HuH-7 (cell line): ENCODE measurements at regions not wholly inside any gene's neighbourhood (a gene's known extent, or its start where the extent isn't known, plus 50 kb on each side); places are given as distances from the start of the nearest gene placed in this dataset.
"Not testable (repeated sequence)": the region's sequence is repeated elsewhere in the genome, so short reads cannot be mapped to it uniquely, and the experiment has no call there.

ENCODE experiments used
- DNase-seq: peaks from one replicate; pipeline ENCODE4 v3.0.0; 2011; ENCODE audit warnings: low spot score

DNA sequence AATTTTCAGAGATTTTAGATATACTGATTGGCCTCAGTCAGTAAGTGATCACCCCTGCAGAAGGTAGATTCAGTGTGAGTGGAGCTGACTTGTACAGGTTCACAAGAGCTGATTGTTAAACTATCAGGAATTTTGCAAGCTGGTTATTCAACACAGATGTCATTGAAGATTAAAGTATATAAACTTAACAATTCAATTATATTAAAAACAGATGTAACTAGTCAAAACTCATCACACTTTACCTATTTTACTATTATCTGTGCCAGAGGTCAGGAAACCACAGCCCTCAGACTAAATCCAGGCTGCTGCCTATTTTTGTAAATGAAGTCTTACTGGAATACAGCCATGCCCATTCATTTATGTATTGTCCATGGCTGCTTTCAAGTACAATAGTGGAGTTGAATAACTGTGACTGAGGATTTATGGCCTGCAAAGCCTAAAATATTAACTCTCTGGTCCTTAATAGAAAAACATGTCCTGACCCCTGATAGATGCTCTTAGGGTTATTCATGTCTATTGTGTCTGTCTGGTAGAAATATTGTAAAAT, 429.3 kb upstream of the PDZRN3 start:
- no peak for DNase-seq

DNA sequence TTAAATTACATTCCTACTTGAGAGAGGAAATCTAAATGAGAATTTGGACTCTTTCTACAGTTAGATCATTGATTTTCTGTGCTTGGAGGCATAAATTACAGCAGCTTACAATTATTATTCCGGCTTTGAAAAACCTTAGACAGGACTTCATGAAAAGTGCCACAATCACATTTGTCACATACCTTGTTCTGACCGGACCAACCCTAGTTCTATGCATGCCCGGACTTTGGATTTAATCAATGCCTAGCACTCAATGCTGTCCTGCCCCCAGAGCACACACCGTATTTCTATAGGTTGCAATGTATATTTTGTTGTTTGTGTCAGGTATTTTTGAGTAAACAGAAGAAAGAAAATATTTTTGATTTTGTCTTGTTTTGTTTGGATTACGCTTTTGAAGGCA, 424.7 kb upstream of the PDZRN3 start:
- DNase-seq, result no peak

DNA sequence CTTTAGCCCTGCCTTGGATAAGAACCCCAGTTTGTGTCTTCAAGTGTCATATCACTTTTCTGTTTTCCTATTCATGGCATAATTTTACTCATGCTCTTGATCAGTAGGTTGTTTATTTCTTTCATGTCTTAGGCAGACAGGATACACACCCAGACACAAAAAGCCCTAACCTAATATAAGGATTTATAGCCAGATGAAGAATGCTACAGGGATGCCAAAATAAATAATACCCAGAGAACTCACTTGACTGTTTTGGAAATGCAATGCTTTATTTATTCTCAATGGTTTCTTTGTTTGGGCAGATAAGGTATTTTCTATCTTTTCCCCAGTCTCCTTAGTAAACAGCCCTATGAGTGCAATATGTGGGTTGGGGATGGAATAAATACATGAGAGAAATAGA, 424.0 kb upstream of the PDZRN3 start:
- no peak for DNase-seq

DNA sequence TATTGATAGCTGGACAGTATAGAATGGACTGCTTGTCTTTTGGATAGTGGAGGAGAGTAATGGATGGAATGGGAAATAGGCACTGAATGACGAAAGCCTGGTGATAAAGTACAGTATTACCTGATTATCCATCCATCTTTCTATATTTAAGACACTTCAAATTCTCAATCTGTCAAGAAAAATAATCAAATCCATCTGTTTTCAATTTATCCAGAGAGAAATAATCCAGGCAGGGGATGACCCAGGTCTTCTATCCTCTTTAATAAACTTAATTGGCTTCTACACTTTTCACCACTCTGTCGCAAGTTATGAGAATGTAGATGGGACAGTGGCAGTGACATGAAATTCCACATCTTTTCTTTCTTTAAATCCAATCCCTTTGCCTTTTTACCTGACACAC, 420.3 kb upstream of the PDZRN3 start:
- DNase-seq, result no peak

DNA sequence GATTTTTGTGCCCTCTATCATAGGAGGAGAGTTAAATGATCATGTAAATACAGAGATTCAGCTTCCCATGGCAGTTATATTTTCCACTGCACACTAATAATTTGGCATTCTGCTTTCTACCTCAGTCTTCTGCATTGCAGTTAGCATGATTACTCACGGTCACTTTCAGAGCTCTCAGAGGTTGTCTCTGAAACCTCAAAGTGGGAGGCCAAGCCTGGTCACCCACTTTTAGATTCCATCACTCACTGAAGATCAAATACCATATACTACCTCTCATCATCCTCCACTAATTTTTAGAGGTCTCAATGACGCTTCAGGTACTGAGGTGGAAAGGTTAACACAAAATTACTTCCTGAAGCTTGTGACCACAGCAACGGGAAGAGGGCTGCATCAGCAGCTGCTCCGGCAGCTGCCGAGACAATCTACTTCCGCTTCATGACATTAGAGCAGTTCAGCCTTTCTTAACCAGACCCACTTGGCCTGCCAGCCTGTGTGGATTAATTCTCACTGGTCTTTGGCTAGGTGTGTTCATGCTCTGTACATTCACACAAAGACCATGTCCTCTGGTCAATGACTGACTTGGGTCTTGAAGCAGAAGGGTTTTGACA, 416.4 kb upstream of the PDZRN3 start:
- no peak for DNase-seq

DNA sequence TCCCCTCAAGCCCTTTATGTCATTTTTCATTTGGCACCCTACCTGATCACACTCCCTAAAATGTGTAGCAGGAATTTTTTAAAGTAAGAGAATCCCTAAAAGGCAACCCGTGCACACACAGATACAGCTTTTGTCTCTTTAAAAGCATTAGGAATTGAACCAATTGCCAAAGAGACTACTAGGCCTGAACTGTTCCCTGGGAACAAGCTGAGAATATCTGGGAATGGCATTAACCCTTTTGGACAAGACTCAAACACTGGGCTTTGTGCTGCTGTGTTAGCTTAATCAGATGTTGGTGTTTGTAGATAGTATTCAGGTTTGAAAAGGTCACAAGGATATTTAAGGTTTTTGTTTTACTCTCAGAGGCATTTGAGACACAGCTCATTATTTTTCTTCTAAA, 414.4 kb upstream of the PDZRN3 start:
- DNase-seq, result no peak

DNA sequence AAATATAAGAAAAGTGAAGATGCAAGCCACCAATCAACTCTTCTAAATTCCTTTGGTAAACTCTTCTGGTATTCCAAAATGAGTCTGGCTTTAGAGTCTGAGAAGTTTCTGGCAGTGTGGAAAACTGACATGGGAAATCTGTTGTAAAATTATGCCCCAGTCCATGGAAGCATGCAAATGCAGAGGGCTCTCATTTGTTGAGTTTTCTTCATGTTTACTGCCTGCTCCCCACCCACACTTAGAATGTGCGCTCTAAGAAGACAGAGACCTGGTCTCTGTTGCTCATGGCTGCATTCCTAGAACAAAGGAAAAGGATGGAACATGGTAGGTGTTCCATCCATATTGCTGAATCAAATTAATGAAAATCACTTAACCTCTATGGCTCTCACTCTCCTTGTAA, 411.8 kb upstream of the PDZRN3 start:
- no peak for DNase-seq

DNA sequence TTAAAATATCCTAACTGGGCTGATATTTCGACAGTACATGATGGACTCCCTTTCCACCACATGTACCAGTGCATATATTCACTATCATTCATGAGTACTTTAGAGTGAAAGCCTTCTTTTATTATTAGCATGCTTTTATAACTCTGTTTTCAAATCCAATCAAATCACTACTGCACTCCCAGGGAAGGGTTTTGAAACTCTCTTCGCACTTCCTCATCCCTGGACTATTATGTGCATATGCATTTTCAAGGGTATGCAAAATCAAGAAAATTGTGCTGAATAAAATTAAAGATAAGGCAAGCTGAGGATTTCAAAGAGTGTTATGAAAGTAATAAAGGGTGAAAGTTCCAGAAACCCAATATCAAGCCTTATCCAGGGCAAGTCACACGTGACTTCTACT, 411.4 kb upstream of the PDZRN3 start:
- DNase-seq, result no peak

DNA sequence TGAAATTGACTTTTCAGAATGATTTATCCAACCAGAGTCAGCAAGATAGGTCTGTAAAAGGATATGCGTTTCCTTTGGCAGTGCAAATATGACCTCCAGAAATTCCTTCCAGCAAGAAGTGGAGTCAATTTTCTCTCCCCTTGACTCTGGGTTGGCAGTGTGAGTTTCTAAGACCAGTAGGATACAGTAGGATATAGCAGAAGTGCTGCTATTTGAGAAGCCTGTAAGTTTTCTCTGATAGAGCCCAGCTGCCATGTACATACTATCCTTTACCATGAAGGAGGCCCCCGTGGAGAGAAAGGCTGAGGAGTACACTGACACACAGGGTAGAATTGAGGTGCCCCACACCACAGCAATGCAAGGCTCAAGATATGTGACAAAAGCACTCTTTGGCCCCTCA, 409.1 kb upstream of the PDZRN3 start:
- no peak for DNase-seq

DNA sequence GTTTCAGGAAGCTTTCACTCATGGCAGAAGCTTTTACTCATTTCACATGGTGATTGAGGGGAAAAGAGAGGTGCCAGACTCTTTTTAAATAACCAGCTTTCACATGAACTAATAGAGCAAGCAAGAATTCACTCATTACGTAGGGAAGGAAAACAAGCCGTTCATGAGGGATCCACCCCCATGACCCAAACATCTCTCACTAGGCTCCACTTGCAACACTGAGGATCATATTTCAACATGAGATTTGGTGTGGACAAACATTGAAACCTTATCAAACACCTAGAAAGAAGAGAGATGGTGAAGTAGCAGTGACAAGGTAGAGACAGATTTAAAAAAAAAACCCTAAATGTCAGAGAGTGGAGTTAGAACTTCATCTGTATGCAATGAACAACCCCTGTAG, 408.6 kb upstream of the PDZRN3 start:
- no peak for DNase-seq

DNA sequence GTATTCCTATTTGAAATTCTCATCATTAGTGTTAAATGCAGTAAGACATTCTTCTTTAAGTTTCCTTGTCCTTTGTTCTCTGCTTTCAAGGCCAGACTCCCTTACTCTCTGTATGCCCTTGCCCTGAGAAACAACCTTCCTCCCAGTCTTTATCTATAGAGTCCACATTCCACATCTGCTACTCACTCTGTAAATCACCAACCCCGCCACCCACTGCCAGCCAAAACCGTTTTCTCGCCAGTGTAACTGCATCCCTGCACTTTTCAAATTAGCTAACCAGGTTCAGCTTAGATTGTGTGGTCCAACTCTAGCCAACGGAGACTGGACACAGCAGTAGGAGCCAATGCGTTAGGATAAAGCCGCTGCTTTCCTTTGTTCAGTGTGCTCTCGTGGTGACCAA, 402.4 kb upstream of the PDZRN3 start:
- no peak for DNase-seq

DNA sequence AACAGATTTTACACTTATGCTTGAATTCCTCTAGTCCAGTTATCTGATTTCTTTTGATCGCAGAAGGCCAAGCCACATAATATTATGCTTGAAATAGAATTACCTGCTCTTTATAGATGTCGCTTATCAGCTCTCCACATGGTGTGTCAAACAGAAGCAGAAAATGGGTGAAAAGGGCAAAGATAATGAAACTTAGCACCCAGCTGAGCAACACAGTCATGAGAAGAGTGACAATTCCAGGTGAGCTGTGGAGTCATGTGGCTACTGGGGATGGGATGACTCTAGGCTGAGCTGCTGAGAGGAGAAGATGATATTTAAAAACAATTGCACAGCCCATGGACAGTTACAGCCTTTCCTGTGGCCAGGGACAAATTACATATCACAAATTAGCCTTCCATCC, 398.7 kb upstream of the PDZRN3 start:
- DNase-seq, result no peak

DNA sequence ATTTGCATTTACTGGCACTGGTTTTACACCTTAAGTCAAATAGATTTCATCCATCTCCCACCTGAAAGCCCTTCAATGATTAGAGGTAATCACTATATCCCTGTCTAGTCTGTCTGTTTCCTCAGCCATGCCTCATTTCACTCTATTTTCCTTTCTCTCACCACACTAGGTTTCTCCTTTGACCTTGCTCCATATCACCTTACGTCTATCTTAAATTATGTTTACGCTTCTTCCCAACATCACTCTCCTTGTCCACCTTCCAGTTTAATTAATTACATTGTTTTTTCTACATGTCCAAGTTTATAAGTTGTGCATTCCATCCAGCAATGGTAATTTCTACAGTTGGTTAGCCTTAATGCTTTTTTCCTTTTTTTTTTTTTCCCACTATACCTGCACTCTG, 396.7 kb upstream of the PDZRN3 start:
- no peak for DNase-seq

DNA sequence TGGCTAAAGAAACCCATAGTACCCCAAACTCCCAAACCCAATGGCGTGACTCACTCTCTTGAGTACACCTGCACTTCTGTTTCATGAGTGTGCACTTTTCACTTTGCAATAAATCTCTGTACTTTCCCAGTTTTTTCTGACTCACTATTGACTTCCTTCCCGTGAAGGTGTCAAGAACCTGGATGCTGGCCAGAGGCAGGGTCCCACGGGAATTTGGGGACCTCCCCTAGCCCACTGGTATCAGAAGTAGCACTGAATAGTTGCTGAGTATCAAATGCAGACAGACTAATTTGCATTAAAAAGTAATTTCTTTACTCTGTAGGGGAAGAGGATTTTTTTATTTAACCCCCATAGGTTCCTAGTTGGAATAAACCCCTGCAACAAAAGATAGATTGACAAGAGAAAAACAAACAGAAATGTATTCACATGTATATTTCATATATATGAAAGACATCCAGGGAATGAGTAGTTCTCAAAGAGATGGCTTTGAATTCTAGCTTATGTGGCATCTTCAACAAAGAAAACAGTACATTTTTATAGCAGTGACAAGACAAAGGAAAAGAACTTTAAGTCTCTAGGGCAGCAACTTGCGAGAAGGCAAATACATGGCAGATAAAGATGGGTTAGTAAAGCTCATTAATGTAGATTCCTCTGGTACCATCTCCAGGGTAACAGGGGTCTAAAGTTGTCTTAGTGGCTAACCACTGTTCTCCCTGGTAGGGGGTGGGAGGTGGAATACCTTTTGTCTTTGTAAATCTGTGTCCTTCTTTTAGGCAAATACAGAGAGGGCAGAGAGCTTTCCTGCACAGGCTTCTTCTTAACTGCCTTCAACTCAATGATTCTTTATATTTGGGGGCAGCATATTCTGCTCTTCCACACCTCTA, 385.5 kb upstream of the PDZRN3 start:
- no peak for DNase-seq

DNA sequence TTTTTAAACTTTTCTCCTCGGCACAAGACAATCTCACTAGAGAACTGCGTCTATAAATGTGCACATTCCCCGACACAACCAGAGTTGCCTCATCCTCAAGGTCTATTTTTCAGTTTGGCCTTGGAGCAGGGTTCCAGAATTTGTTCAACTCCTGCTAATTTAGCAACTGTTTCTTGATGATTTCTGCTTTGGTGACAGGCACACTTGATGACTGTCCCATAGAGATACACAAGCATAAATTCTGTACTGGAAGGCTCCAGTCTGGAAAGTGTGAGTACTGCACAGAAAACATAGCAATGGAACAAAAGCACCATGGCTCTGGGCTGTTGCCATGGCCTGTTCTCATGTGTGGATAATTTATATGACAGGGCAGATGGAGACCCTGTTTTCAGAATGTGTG, 379.6 kb upstream of the PDZRN3 start:
- no peak for DNase-seq

DNA sequence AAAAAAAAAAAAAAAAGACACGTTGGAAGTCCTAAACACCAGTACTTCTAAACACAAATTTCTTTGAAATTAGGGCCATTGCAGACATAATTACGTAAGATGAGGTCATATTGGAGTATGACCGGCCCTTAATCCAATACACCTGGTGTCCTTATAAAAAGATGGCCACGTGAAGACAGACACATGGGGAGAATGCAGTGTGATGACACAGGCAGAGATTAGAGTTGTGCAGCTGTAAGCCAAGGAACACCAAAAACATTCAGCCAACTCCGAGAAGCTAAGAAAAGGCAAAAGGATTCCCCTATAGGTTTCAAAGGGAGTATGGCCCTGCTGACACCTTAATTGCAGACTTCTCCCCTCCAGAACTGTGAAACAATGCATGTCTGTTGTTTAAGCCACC, 379.0 kb upstream of the PDZRN3 start:
- DNase-seq, result no peak

DNA sequence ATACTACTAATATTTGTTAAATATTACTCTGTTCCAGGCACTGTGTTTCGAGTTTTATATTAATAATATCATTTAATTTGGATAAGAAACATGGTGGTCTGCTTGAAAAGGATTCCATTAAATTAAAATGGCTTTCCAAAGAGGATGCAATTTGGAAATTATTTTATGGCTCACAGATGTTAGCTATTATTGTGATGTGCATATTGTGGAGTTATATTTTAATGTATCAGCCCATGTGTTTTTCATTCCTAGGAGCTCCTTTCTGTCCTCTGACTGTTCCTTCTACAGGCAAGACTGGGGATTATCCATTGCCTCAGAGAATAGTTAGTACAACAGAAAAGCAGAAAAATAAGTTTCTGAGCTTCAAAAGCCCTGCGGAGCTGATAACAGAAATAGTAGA, 376.7 kb upstream of the PDZRN3 start:
- DNase-seq, result no peak

DNA sequence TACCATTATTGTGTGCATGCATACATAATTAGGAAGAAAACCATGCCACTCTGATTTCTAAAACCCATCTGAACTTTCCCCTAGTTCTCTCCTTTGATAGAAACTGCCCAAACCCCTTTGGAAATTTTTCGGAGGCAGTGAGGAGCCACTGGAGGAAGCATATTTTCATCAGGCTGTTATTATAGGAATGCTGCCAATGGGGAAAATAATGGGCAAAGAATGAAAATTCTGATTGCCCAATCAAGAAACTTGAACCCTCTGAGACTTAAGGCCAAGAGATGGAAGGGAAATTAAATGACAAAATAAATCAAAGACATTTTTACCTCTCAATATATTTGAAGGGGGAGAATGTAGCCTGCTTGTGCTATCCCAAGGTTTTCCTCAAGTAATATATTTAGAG, 376.0 kb upstream of the PDZRN3 start:
- DNase-seq, result no peak

DNA sequence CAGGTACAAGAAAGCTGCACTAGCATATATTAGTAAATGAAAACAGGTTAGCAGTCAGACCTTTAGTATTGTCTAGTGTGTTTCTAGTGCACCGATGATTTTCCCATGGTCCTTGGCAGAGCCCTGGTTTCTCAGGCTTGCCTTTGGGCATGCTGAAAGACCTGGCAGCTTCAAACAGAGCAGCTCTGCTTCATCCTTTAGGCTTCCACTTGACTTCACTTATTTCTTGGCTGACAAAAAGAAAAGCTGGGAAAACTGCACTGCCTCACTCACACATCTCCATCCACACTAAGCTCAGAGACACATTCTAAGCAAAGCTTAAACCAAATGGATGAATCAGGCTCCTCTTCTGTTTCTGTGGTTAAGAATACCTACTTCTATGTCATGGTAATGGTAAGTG, 374.8 kb upstream of the PDZRN3 start:
- DNase-seq, result no peak

DNA sequence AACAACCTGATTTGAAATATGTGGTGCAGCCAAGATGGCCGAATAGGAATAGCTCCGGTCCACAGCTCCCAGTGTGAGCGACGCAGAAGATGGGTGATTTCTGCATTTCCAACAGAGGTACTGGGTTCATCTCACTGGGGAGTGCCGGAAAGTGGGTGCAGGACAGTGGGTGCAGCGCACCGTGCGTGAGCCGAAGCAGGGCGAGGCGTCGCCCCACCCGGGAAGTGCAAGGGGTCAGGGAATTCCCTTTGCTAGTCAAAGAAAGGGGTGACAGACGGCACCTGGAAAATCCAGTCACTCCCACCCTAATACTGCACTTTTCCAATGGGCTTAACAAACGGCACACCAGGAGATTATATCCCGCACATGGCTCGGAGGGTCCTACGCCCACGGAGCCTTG, 365.9 kb upstream of the PDZRN3 start:
- not testable (repeated sequence) for DNase-seq

DNA sequence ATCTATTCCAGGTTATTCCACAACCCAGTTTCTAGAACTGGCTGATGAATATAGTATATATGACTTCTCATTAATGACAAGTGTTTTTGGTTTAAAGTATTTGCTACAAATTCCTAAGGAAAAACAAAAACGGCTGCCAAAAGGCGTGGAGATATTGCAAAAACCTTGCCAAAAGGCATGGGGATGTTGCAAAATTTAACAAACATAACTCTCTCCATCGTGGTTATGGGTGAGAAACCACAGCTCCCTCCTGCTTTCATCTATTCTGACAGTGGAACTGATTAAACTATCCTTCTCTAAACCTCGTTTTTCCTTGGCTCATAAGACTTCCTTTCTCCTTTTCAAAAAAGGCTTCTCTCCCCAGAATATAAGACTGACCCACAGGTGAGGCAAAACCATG, 342.0 kb upstream of the PDZRN3 start:
- no peak for DNase-seq

DNA sequence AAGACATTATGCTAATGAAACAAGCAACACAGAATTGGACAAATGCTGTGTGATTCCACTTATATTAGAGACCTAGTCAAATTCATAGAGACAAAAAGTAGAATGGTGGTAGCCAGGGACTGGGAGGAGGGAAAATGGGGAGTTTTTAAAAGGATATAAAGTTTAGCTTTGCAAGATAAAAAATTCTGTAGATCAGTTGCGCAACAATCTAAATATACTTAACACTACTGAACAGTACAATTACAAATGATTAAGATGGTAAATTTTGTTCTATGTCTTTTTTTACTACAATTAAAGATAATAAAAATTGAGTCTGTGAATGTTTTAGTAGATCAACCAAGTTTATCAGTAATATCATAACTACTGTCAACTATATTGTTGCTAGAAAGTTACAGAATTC, 340.1 kb upstream of the PDZRN3 start:
- no peak for DNase-seq

DNA sequence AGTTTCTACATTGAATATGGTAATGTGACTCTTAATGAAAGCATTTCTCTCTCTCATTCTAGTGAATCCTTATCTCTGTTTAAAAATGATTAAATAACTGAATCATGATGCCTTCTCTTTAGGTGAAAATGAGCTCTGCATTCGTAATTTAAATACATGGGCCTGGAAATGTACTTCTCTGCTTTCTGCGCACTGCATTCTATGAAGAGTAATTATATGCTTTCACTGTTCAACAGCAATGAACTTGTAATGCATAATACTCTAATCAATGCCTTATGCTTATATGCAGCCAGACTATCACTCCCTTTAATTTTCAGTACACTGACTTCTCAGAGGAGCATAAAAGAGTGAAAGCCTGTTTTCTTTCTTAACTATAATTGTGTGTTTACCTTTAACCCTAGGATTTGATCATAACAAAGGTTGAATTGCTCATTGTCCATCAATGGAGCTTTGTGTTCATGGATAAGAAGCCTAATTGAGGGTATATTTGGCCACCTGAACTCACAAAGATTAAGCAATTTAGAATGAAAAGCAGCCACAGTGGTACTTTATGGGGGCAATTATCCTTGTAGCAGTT, 330.8 kb upstream of the PDZRN3 start:
- no peak for DNase-seq
